GM12878 (cell line): ENCODE measurements at regions not wholly inside any gene's neighbourhood (a gene's known extent, or its start where the extent isn't known, plus 50 kb on each side); places are given as distances from the start of the nearest gene placed in this dataset.

Experiments used
- ATAC-seq: fragments of 200-7000 bp; cut with Tn5 transposase; 3 replicates; pipeline ENCODE4 v1.9.1; 2020; ENCODE audit warnings: mild to moderate bottlenecking, moderate library complexity
- BruUV-seq: library from RNA; stranded (reverse); fragments of 400-500 nt; replicated peaks from 2 replicates; lab custom pipeline; 2021; lab: Mats Ljungman, UMichigan
- CTCF ChIA-PET: fragments of 300-600 bp; sonication (Branson Sonifier 250); formaldehyde crosslinking; extraction: SDS; loops from one replicate; lab custom pipeline; 2021; ENCODE audit warnings: inconsistent platforms; lab: Yijun Ruan, JAX
- POLR2A ChIA-PET: fragments of 350-600 bp; formaldehyde crosslinking; extraction: SDS; loops from one replicate; lab custom pipeline; 2021; ENCODE audit warnings: inconsistent platforms; lab: Charles Lee
- RAD21 ChIA-PET: fragments of 300-600 bp; sonication (Branson Sonifier 250); formaldehyde crosslinking; loops from one replicate; lab custom pipeline; 2023; ENCODE audit warnings: antibody characterized with exemption; ENCODE audit not compliant: unreplicated experiment; lab: Charles Lee
- SMC1A ChIA-PET: fragments of 300-600 bp; sonication (Branson Sonifier 250); formaldehyde crosslinking; loops from one replicate; lab custom pipeline; 2023; ENCODE audit not compliant: unreplicated experiment, uncharacterized antibody; lab: Charles Lee
- DNase-seq: peaks from one replicate; pipeline ENCODE4 v3.0.0-alpha.2; 2011; ENCODE audit warnings: low read depth, low spot score
- FAIRE-seq: peaks from 3 replicates; lab custom pipeline; 2011; peaks lifted over from hg19 to GRCh38; lab: Jason Lieb, UNC
- H2AFZ ChIP-seq: 2 replicates; pipeline ENCODE4 v1.6.0; 2011; ENCODE audit warnings: low read depth, low read length, control low read depth; ENCODE audit not compliant: control insufficient read depth
- H3K27ac ChIP-seq: 2 replicates; pipeline ENCODE4 v1.5.1; 2011; ENCODE audit warnings: control low read depth; ENCODE audit not compliant: control insufficient read depth, insufficient read depth
- H3K27me3 ChIP-seq, 2 experiments: replicated peaks in 1 of 2; 2 replicates each; pipeline versions ENCODE4 v1.6.0 to v1.6.1; 2011; ENCODE audit warnings: low read length in 1 of 2; ENCODE audit not compliant: control insufficient read depth in 2 of 2, insufficient read depth in 2 of 2
- H3K36me3 ChIP-seq, 2 experiments: 2 replicates each; pipeline ENCODE4 v1.5.1; 2011; ENCODE audit warnings: low read length in 1 of 2; ENCODE audit not compliant: control insufficient read depth in 2 of 2, insufficient read depth in 2 of 2
- H3K4me1 ChIP-seq: 2 replicates; pipeline ENCODE4 v1.6.1; 2011; ENCODE audit warnings: mild to moderate bottlenecking, low read length, moderate library complexity, mixed read lengths; ENCODE audit not compliant: control insufficient read depth, insufficient read depth
- H3K4me2 ChIP-seq: 2 replicates; pipeline ENCODE4 v1.6.0; 2011; ENCODE audit warnings: control low read depth; ENCODE audit not compliant: control insufficient read depth, insufficient read depth
- H3K4me3 ChIP-seq: fragments of 200-600 bp; sonication (generic); 2 replicates; pipeline ENCODE4 v1.5.1; 2016
- H3K79me2 ChIP-seq: 2 replicates; pipeline ENCODE4 v1.6.0; 2011; ENCODE audit warnings: low read length; ENCODE audit not compliant: control insufficient read depth, insufficient read depth
- H3K9ac ChIP-seq: 2 replicates; pipeline ENCODE4 v1.8.0; 2011; ENCODE audit warnings: low read length, control low read depth, mixed read lengths; ENCODE audit not compliant: control insufficient read depth, insufficient read depth
- H3K9me3 ChIP-seq: replicated peaks from 3 replicates; pipeline ENCODE4 v1.5.1; 2011; ENCODE audit warnings: mild to moderate bottlenecking, low read length; ENCODE audit not compliant: control insufficient read depth, insufficient read depth
- H4K20me1 ChIP-seq: 2 replicates; pipeline ENCODE4 v1.6.0; 2011; ENCODE audit not compliant: control insufficient read depth, insufficient read depth
- DPF2 ChIP-seq: fragments of 450-650 bp; IDR thresholded peaks from 2 replicates; pipeline ENCODE4 v1.6.1; 2017; ENCODE audit warnings: mild to moderate bottlenecking
- NRF1 ChIP-seq: conservative IDR thresholded peaks from 2 replicates; pipeline ENCODE4 v1.6.1; 2011; ENCODE audit warnings: mild to moderate bottlenecking, low read depth, low read length, improper control_type of control experiment
- WGBS: methylation state at CpG from one replicate; pipeline ENCODE4 v1.1.6; 2016; ENCODE audit warnings: low lambda C conversion rate; ENCODE audit not compliant: insufficient replicate concordance, insufficient coverage; ENCODE audit errors: missing lambda C conversion rate; 5-methylcytosine and 5-hydroxymethylcytosine counted together
- in situ Hi-C: fragments of 300-500 bp; cut with MboI; formaldehyde crosslinking; loops from 9 replicates; pipeline ENCODE4 v1.14.3; 2018; ENCODE audit warnings: mixed read lengths
- intact Hi-C: fragments of 100-400 bp; cut with micrococcal nuclease; formaldehyde crosslinking; loops from one replicate; pipeline ENCODE4 v1.14.2; 2022; ENCODE audit not compliant: unreplicated experiment
- TF ChIP-seq, protein P1 (sequence below): fragments of 450-650 bp; IDR thresholded peaks from 2 replicates; pipeline ENCODE4 v1.6.1; 2016; ENCODE audit warnings: mild to moderate bottlenecking
- TF ChIP-seq, protein P2 (sequence below): IDR thresholded peaks from 2 replicates; pipeline ENCODE4 v1.6.1; 2012; ENCODE audit warnings: improper control_type of control experiment, low read depth, low read length; ENCODE audit not compliant: insufficient replicate concordance

DNA sequence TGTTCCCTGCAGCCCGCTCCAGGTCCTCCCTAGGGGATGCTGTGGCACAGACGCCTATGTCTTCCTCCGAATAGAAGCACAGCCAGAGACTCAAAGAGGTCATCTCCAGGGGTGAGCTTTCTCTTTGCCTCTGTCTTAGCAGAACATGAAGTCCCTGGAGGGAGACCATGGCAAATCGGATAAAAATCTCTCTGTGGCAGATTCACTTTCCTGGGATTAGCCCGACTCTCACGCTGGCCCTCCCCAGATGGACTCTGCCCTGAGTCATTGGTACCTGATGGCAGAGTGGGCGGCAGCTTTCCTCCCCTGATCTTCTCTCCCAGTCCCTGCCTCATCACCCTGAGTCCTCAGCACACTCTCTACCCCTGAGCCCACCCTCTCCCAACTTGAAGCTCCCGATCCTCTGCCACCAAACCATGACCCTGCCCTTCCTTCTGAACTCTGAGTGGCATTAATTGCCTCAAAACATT is 58.0 kb upstream of the CCDC167 start:
- POLR2A ChIA-PET: interaction anchor here (0.9 to 9.7 kb wide), 8 partner anchors 8 to 66 kb away, joined by 3 to 114 read pairs (median 3); no protein-coding TSS in a partner anchor
- peak overlapping the region; percentile 24 for H3K4me3 ChIP-seq
- FAIRE-seq (no peak), ATAC-seq (no peak), DNase-seq (no peak)
- CTCF ChIA-PET: interaction anchor here (1.0 to 18.7 kb wide), 6 partner anchors 5 to 124 kb away, joined by 4 to 590 read pairs (median 120); partner anchors contain the start of genes CCDC167 and CMTR1
- no TSS peak for BruUV-seq
- H3K27me3 ChIP-seq: no peaks in the 10 kb centered on the region
- H2AFZ ChIP-seq: no peak overlapping the region
- peaks cover 66% of the 10 kb centered on the region for H3K79me2 ChIP-seq
- H3K4me2 ChIP-seq: peak overlapping the region; percentile 56
- H4K20me1 ChIP-seq: no peaks in the 10 kb centered on the region
- peak overlapping the region; percentile 91 for H3K27ac ChIP-seq
- RAD21 ChIA-PET: interaction anchor here (0.7 to 9.3 kb wide), 8 partner anchors 6 to 73 kb away, joined by 3 to 174 read pairs (median 13); no protein-coding TSS in a partner anchor
- in situ Hi-C loops: loop anchor here (10.0 kb wide), 1 partner anchor 63 kb away; the partner anchor contains the start of gene CCDC167
- H3K36me3 ChIP-seq: no peaks in the 10 kb centered on the region; a peak in 1 of 4 replicates
- intact Hi-C loops: loop anchor here (5.0 to 10.0 kb wide), 2 partner anchors 125 to 403 kb away; partner anchors contain the start of gene CMTR1
- SMC1A ChIA-PET: interaction anchor here (0.5 to 12.0 kb wide), 10 partner anchors 8 to 124 kb away, joined by 3 to 346 read pairs (median 5); no protein-coding TSS in a partner anchor
- H3K4me1 ChIP-seq: peaks cover 82% of the 10 kb centered on the region
- peaks cover 3% of the 10 kb centered on the region; the same call in 2 of the 3 replicates for H3K9me3 ChIP-seq
- TF ChIP-seq NRF1: no peak
- TF ChIP-seq, protein P1, sequence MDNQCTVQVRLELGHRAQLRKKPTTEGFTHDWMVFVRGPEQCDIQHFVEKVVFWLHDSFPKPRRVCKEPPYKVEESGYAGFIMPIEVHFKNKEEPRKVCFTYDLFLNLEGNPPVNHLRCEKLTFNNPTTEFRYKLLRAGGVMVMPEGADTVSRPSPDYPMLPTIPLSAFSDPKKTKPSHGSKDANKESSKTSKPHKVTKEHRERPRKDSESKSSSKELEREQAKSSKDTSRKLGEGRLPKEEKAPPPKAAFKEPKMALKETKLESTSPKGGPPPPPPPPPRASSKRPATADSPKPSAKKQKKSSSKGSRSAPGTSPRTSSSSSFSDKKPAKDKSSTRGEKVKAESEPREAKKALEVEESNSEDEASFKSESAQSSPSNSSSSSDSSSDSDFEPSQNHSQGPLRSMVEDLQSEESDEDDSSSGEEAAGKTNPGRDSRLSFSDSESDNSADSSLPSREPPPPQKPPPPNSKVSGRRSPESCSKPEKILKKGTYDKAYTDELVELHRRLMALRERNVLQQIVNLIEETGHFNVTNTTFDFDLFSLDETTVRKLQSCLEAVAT: peak; percentile 71
- TF ChIP-seq, protein P2, sequence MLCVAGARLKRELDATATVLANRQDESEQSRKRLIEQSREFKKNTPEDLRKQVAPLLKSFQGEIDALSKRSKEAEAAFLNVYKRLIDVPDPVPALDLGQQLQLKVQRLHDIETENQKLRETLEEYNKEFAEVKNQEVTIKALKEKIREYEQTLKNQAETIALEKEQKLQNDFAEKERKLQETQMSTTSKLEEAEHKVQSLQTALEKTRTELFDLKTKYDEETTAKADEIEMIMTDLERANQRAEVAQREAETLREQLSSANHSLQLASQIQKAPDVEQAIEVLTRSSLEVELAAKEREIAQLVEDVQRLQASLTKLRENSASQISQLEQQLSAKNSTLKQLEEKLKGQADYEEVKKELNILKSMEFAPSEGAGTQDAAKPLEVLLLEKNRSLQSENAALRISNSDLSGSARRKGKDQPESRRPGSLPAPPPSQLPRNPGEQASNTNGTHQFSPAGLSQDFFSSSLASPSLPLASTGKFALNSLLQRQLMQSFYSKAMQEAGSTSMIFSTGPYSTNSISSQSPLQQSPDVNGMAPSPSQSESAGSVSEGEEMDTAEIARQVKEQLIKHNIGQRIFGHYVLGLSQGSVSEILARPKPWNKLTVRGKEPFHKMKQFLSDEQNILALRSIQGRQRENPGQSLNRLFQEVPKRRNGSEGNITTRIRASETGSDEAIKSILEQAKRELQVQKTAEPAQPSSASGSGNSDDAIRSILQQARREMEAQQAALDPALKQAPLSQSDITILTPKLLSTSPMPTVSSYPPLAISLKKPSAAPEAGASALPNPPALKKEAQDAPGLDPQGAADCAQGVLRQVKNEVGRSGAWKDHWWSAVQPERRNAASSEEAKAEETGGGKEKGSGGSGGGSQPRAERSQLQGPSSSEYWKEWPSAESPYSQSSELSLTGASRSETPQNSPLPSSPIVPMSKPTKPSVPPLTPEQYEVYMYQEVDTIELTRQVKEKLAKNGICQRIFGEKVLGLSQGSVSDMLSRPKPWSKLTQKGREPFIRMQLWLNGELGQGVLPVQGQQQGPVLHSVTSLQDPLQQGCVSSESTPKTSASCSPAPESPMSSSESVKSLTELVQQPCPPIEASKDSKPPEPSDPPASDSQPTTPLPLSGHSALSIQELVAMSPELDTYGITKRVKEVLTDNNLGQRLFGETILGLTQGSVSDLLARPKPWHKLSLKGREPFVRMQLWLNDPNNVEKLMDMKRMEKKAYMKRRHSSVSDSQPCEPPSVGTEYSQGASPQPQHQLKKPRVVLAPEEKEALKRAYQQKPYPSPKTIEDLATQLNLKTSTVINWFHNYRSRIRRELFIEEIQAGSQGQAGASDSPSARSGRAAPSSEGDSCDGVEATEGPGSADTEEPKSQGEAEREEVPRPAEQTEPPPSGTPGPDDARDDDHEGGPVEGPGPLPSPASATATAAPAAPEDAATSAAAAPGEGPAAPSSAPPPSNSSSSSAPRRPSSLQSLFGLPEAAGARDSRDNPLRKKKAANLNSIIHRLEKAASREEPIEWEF: peak; percentile 28
- peak; percentile 1; the same call in 1 of the 2 replicates for TF ChIP-seq DPF2
- WGBS: 16% methylated on average over 8 of the region's 8 CpGs
- peak overlapping the region; percentile 86 for H3K9ac ChIP-seq
